ENCODE measurements at regions not wholly inside any gene's neighbourhood (a gene's known extent, or its start where the extent isn't known, plus 50 kb on each side); places are given as distances from the start of the nearest gene placed in this dataset.
A peak's percentile ranks its signal among the peaks of the same experiment; 100 is the strongest.
"Not testable (repeated sequence)": the region's sequence is repeated elsewhere in the genome, so short reads cannot be mapped to it uniquely, and the experiment has no call there.

DNA sequence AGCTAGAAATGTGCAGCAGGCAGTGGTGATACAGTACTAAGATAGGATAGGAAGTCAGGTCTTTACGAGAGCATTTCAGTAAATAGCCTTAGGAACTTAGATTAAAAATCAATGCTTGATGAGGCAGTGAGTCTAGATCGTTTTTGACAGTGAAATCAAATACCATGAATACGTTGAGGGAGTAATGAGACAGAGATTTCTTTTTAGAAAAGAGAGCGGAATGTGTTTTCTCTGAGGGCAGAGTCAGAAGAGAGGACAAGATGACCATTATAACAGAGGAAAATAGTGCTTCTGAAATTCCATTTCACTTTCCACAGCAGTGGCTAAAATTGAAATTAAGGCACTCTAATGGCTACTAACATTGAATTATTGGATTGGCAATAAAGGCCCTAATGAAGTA, 339.6 kb downstream of the UTRN start:
- no peak for DNase-seq

DNA sequence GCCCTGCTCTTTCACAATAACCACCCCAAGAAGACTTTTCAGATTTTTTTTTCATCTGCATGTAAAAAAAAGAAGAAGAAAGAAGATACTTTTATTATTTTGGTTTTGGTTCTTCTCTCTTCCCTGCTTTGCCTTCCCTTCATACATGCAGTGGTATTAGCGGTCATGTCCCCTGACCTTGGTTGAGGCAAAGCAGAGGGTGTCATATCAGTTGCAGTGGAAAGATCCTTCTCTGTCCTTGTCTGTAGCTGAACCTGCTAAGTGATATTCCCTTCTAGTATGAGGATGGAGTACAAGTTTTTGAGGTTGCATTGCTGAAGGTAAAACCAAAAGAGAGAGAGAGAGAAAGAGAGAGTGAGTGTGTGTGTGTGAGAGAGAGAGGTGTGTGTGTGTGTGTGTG, 345.7 kb downstream of the UTRN start:
- DNase-seq, result no peak

- DNase-seq, result no peak
Measured at GRCh38 chr6:144632266-144632665, 347.1 kb downstream of the UTRN start.

GRCh38 chr6:144633886-144634285, 348.8 kb downstream of the UTRN start:
- no peak for DNase-seq

DNA sequence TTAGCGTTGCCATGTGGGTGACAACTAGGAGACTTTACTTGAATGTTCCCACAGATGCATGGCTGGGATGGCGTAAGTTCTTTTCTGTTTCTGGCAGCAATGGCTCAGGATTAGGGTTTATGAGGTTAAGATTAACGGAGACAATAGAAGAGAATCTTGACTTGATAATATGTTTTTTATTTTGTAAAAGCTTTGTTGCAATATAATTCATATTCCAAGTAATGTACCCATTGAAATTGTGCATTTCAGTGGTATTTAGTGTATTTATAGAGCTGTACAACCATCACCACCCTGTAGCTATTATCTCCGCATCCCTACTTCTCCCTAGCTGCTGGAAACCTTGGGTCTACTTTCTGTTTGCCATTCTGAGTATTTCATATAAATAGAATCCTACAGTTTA, 349.2 kb downstream of the UTRN start:
- no peak for DNase-seq

DNA sequence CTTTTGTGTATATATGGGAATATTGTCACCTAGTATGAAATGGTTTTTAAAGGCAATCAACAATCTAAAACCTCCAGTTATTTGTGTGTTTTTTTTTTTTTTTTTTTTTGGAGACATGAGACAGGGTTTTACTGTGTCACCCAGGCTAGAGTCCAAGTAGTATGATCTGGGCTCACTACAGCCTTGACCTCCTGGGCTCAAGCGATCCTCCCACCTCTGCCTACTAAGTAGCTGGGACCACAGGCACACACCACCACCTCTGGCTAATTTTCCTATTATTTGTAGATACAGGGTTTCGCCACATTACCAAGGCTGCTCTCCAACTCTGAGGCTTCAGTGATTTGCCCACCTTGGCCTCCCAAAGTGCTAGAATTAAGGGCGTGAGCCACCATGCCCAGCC, 349.9 kb downstream of the UTRN start:
- DNase-seq, result no peak

- not testable (repeated sequence) for DNase-seq
Measured at GRCh38 chr6:144636025-144636424, 350.9 kb downstream of the UTRN start.

DNA sequence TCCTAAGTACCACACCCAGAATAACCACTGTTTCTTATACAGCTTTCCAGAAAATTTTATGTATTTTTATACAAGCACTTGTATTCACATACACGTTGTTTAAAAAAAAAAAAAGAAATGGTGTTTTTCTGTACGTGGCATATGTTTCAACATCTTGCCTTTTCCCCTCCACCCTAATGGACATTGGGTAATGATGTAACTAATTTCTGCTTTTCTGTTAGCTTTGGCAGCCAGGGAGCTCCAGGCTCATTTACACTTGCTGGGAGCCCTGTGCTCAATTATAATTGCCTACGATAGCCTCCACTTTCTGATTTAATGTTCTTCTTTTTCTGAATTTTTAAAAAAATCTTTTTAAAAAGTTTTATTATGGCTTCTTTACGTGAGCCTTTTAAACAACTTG, 352.4 kb downstream of the UTRN start:
- peak; percentile 57 for DNase-seq

DNA sequence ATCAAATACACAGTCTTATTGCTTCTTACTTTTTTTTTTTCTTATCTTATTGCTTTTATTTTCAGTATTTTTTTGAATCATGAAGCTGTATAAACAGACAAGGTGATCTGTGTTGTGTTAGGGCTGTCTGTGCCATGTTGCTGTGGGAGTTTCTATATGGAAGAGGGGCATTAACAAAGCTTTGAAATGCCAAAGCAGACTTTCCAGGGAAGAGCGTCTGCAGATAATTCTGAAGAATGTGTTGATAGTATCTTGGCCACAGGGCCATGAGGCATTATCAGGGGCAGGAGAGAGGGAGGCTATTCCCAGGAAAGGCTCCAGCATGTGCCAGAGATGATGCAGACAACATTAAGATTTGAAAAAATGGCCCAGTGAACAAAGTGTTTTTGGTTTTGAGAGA, 354.5 kb downstream of the UTRN start:
- no peak for DNase-seq

- DNase-seq, result no peak
Measured at GRCh38 chr6:144641286-144641685, 356.2 kb downstream of the UTRN start.

DNA sequence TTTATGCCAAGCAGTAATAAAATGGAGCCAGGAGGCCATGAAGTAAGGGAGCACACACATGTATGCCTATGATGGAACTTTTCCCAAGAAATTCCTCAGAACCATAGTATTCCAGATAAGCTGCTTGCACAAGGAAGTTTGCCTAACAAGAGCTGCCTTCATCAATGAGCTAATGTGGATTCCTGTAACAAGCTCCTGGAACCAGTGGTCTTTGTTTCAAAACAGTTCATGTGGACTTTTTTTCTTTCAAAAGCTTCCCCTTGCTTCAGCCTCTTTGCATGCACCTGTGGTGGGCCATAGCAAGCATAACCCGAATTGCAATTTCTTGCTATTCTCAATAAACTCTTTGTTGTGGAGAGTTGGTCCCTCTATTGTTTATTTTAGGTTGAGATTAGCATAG, 359.6 kb downstream of the UTRN start:
- DNase-seq, result no peak

DNA sequence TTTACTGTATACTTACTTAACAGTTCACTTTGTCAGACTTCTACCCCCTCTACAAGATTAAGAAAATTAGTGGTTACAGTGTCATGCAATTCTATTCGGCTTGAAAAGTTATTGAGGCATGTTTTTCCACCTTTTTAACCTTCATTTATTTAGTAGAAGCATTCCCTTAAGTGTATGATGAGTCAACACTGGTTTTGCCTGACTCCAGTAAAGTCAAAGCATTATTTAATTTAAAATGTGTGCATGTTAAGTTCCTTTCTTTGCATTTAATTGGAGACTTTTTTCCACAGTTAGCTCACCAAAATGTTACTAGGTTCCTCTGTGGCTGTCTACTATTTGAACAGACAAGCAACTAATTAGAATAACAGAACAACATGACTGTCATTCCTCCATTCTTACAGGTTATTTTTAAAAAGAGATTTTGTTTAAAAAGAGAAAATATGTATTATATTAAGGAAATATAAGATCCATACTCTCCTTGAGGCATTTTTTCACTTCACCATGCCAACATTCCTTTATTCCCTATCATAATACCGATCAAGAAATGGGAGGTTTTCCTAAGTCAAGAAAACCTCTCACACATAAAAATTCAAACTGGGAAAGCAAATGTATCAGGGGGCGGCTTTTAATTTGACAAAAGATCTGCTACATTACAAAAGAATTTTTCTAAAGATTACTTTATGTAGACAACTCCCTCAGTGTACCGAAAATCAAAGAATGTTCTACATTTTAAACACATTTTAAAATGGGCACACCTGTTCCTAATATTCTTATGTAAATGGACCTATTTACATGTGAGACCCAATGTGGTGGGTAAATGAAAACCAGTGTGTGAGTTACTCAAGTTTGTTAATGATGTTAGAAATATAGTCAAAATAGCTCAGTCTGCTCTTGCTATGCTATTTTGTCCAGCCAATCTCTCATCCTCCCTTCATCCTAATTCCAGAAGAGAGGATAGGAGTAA, 361.2 kb downstream of the UTRN start:
- DNase-seq, result no peak

DNA sequence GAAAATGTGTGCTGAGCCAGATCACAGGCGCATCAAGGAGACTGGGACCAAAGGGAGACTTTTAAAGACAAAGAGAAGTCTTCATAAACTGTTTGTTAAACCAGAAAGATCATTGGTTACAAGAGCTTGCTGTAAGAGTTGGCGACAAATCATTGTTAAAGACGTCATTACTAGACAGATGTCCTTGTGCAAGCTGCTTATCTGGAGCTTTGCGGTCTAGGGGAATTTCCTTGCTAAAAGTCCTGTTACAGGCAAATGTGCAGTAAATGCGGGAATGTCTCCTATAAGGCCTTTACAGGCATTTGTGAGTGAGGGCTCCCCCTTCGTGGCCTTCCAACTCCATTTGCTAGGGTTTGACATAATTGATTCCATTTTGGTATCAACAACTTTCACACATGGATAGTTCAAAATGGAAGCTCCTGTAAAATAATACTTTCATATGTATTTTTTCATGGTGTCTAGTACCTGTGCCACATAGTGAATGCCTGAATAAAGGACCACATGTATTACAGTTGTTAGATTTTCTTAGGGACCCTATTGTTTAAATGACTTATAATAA, 362.4 kb downstream of the UTRN start:
- DNase-seq, result no peak

- no peak for DNase-seq
Measured at GRCh38 chr6:144647971-144648651, 363.0 kb downstream of the UTRN start.

GRCh38 chr6:144649085-144649484, 363.9 kb downstream of the UTRN start:
- no peak for DNase-seq

DNA sequence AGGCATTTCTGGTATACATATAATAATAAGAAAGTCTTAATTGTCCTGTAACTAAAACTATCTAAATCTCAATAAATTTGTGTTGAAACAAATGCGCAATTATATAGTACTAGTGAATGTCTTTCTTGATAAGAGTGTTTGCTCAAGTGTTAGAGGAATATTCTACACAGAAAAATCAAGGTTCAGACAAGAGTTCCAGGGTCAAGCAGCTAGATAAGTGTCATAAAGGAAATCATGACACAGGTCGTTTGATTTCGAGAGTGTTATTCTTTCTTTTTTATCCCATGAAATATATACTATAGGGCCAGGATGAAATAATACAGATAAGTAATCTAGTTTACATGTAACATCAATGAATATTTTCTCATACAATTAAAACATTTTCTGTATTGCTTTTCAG, 366.1 kb downstream of the UTRN start:
- no peak for DNase-seq

DNA sequence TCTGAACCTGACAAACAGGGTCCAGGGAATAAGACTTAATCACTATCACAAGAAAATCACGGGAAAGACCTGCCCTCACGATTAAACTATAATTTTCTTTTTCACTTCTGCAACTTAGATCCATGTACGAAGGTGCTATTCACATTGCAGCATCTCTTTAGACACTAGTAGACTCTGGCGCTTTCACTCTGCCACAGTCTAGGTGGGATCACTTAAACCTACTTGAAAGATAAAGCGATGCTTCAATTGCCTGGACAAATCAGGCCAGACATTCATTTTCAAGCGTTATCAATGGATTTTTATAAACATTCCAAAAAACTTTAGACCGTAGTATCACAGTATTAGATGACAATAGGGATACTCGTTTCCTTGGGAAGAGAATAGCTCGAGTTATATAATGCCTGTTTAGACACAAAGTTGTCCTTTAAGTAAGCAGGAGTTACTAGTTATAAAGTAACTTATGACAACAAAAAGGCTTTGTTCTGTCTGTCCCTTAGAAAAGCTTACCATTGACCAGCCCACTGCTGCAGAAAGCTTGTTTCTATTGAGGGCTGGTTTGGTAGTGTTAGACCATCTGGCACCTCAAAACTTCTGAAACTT, 367.3 kb downstream of the UTRN start:
- DNase-seq, result no peak

GRCh38 chr6:144653885-144654505, 368.9 kb downstream of the UTRN start:
- peak; percentile 27 for DNase-seq

DNA sequence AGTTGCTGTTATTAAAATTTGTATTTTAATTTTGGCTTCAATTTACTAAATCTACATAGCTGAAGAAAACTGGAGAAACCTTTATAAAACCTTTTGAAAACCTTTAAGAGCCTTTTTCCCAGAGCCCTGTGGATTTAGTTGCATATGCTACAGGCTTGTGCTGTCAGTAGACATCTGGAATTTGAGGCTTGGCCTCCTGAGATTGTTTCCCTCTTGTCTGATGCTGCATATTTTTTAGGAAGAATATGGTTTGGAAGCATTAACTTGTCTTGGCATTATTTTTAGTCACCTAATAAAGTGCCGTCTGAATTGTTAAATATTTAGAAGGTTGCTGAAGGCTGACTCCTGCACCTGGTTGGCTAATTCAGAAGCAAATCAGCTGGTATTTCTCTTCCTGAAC, 369.4 kb downstream of the UTRN start:
- DNase-seq, result no peak

DNA sequence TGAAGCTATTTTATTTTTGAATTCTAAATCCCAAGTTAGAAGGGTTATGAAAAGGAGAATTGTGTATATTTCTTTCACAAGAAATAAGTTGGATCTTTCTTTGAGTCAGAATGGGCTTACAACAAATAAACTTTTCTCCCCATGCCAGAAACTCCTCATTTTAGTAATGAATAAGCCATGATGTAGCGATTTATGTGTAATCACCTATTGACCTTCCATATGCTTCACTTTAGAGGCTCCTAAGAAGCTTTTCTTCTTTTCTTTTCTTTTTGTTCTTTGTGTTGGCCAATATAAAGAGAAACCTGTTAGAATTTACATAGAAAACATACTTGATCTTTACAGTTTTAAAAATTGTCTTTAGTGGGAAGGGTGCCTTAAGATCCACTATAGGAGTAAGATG, 370.2 kb downstream of the UTRN start:
- no peak for DNase-seq

- DNase-seq, result no peak
Measured at GRCh38 chr6:144657691-144658090, 372.6 kb downstream of the UTRN start.

DNA sequence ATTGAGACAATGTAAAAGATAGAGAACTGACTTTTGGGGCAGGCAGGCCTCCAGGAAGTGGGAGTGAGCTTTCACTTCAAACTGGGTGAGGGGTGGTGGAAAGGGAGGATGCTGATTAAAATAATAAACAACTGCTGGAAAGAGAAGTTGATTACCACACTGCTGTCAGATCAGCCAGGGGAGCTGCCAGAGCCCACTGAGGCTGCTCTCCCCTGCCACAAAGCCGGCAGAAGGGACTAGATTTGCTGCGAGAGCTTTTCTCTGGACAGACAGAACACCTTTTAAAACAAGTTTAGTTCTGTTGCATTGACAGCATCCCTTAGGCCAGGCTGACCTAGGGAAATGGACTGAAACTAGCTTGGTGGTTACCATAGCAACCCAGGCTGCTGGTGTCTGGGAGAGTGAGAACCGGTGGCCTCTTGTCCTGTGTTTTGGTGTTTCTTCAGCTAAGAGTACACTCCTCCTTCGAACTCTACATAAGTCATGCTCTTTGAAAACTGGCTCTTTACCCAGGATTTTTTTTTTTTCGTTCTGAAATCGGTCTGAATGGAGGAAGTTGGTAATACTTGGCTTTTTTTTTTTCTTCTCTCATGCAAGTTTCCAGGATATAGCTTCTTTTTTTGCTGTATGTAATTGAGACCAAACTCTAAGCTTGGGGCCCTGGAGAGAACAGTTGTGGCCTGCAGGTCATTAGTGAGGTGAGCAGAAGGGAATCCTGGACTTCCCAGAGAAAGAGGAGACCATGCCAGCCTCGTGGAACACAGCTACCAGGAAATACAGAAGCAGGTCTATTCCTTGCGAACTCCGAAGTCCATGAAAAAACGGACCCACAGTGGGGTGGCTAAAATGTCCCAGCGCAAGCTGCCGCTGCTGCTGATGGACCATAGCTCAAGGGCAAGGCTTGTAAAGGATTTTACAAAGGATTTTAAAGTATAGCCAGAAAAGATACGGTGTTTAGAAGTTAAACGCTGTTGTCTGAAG, 374.4 kb downstream of the UTRN start:
- DNase-seq, result peak; percentile 54
